Naive B cell (primary cell): ENCODE measurements at regions not wholly inside any gene's neighbourhood (a gene's known extent, or its start where the extent isn't known, plus 50 kb on each side); places are given as distances from the start of the nearest gene placed in this dataset.

ENCODE experiments used
- ATAC-seq, 2 donors: fragments of 150-1000 bp; cut with Tn5 transposase; 2 replicates each; pipeline ENCODE4 v1.10.0; 2021; ENCODE audit warnings: low read depth in 2 of 2, mild to moderate bottlenecking in 2 of 2, moderate library complexity in 2 of 2
- DNase-seq: peaks from one replicate; pipeline ENCODE4 v3.0.0; 2022
- H3K27ac Mint-ChIP-seq, 6 donors: one replicate each; pipeline ENCODE4 v1.8.0; 2020 to 2022; ENCODE audit warnings: mild to moderate bottlenecking in 6 of 6, mixed read lengths in 6 of 6, moderate library complexity in 5 of 6, inconsistent platforms in 2 of 6
- H3K27me3 Mint-ChIP-seq, 3 donors: one replicate each; pipeline ENCODE4 v1.8.0; 2021 to 2022; ENCODE audit warnings: mixed read lengths in 3 of 3, mild to moderate bottlenecking in 1 of 3
- H3K36me3 Mint-ChIP-seq, 2 donors: one replicate each; pipeline ENCODE4 v1.8.0; 2020 to 2022; ENCODE audit warnings: mixed read lengths in 2 of 2, inconsistent platforms in 1 of 2, mild to moderate bottlenecking in 1 of 2
- H3K4me1 Mint-ChIP-seq, 3 donors: one replicate each; pipeline ENCODE4 v1.8.0; 2020 to 2022; ENCODE audit warnings: mixed read lengths in 3 of 3, inconsistent platforms in 1 of 3, mild to moderate bottlenecking in 1 of 3, moderate library complexity in 1 of 3
- H3K4me3 Mint-ChIP-seq, 8 donors: one replicate each; pipeline ENCODE4 v1.8.0; 2020 to 2022; ENCODE audit warnings: mild to moderate bottlenecking in 8 of 8, mixed read lengths in 8 of 8, moderate library complexity in 8 of 8, inconsistent platforms in 2 of 8
- H3K9me3 Mint-ChIP-seq, 7 donors: one replicate each; pipeline ENCODE4 v1.8.0; 2020 to 2022; ENCODE audit warnings: mixed read lengths in 7 of 7, mild to moderate bottlenecking in 5 of 7, inconsistent platforms in 2 of 7, moderate library complexity in 1 of 7

- no peak for ATAC-seq
- no peak for DNase-seq
- peaks cover 0 to 2% (median 0%) of the 10 kb centered on the region in 7 donors for H3K9me3 Mint-ChIP-seq
- no peaks in the 10 kb centered on the region for H3K4me1 Mint-ChIP-seq
- H3K27ac Mint-ChIP-seq: no peak overlapping the region
- H3K36me3 Mint-ChIP-seq: no peaks in the 10 kb centered on the region
- H3K27me3 Mint-ChIP-seq: no peaks in the 10 kb centered on the region
- H3K4me3 Mint-ChIP-seq: no peak overlapping the region
These were observed 337.5 kb upstream of the USP24 start for GRCh38 chr1:55552636-55553035.

GRCh38 chr1:55547405-55547804, 332.2 kb upstream of the USP24 start:
- DNase-seq: no peak
- Mint-ChIP-seq H3K36me3 (no peaks in the 10 kb centered on the region), H3K4me1 (no peaks in the 10 kb centered on the region), H3K27me3 (peaks cover 0 to 5% (median 4%) of the 10 kb centered on the region in 3 donors), H3K4me3 (no peak overlapping the region), H3K9me3 (peaks cover 0 to 2% (median 0%) of the 10 kb centered on the region in 7 donors), H3K27ac (no peak overlapping the region)
- ATAC-seq: no peak

GRCh38 chr1:55546553-55546952, 331.4 kb upstream of the USP24 start:
- DNase-seq (no peak), ATAC-seq (no peak)
- Mint-ChIP-seq H3K9me3 (peaks cover 0 to 2% (median 0%) of the 10 kb centered on the region in 7 donors), H3K4me1 (no peaks in the 10 kb centered on the region), H3K36me3 (no peaks in the 10 kb centered on the region), H3K27ac (no peak overlapping the region), H3K27me3 (peaks cover 0 to 5% (median 4%) of the 10 kb centered on the region in 3 donors), H3K4me3 (no peak overlapping the region)

GRCh38 chr1:55544826-55545225, 329.7 kb upstream of the USP24 start:
- Mint-ChIP-seq H3K9me3 (no peaks in the 10 kb centered on the region), H3K36me3 (no peaks in the 10 kb centered on the region), H3K4me3 (no peak overlapping the region), H3K4me1 (no peaks in the 10 kb centered on the region), H3K27me3 (peaks cover 0 to 5% (median 4%) of the 10 kb centered on the region in 3 donors), H3K27ac (no peak overlapping the region)
- DNase-seq (no peak), ATAC-seq (no peak)

- H3K4me1 Mint-ChIP-seq: no peaks in the 10 kb centered on the region
- H3K4me3 Mint-ChIP-seq: no peak overlapping the region
- no peaks in the 10 kb centered on the region for H3K36me3 Mint-ChIP-seq
- no peak overlapping the region for H3K27ac Mint-ChIP-seq
- ATAC-seq (no peak), DNase-seq (no peak)
- H3K9me3 Mint-ChIP-seq: no peaks in the 10 kb centered on the region
- H3K27me3 Mint-ChIP-seq: peaks cover 0 to 5% (median 4%) of the 10 kb centered on the region in 3 donors
These were observed 327.8 kb upstream of the USP24 start for GRCh38 chr1:55542901-55543504.

- Mint-ChIP-seq H3K4me1 (no peaks in the 10 kb centered on the region), H3K4me3 (no peak overlapping the region), H3K36me3 (no peaks in the 10 kb centered on the region), H3K27me3 (peaks cover 0 to 4% (median 0%) of the 10 kb centered on the region in 3 donors), H3K27ac (no peak overlapping the region), H3K9me3 (no peaks in the 10 kb centered on the region)
- DNase-seq (no peak), ATAC-seq (no peak)
These were observed 326.1 kb upstream of the USP24 start for GRCh38 chr1:55541296-55541695.

- no peaks in the 10 kb centered on the region for H3K36me3 Mint-ChIP-seq
- H3K27me3 Mint-ChIP-seq: peaks cover 0 to 4% (median 0%) of the 10 kb centered on the region in 3 donors
- H3K4me1 Mint-ChIP-seq: no peaks in the 10 kb centered on the region
- H3K9me3 Mint-ChIP-seq: no peaks in the 10 kb centered on the region
- H3K27ac Mint-ChIP-seq: no peak overlapping the region
- ATAC-seq (no peak), DNase-seq (no peak)
- H3K4me3 Mint-ChIP-seq: no peak overlapping the region
These were observed 324.7 kb upstream of the USP24 start for GRCh38 chr1:55539652-55540512.

GRCh38 chr1:55538428-55538827, 323.3 kb upstream of the USP24 start:
- Mint-ChIP-seq H3K4me1 (no peaks in the 10 kb centered on the region), H3K36me3 (no peaks in the 10 kb centered on the region), H3K27ac (no peak overlapping the region), H3K4me3 (no peak overlapping the region), H3K9me3 (no peaks in the 10 kb centered on the region), H3K27me3 (no peaks in the 10 kb centered on the region)
- no peak for DNase-seq
- ATAC-seq: no peak

GRCh38 chr1:55536545-55536865, 321.3 kb upstream of the USP24 start:
- ATAC-seq (no peak), DNase-seq (no peak)
- Mint-ChIP-seq H3K36me3 (no peaks in the 10 kb centered on the region), H3K4me3 (no peak overlapping the region), H3K27me3 (no peaks in the 10 kb centered on the region), H3K9me3 (no peaks in the 10 kb centered on the region), H3K4me1 (no peaks in the 10 kb centered on the region), H3K27ac (no peak overlapping the region)

GRCh38 chr1:55535724-55536544, 320.8 kb upstream of the USP24 start:
- Mint-ChIP-seq H3K4me3 (no peak overlapping the region), H3K9me3 (no peaks in the 10 kb centered on the region), H3K27ac (peak overlapping the region in 1 of 6 donors; percentile 60), H3K4me1 (no peaks in the 10 kb centered on the region), H3K27me3 (no peaks in the 10 kb centered on the region), H3K36me3 (no peaks in the 10 kb centered on the region)
- DNase-seq (no peak), ATAC-seq (no peak)

GRCh38 chr1:55534565-55535121, 319.5 kb upstream of the USP24 start:
- no peak overlapping the region for H3K27ac Mint-ChIP-seq
- no peak for DNase-seq
- H3K4me3 Mint-ChIP-seq: no peak overlapping the region
- H3K36me3 Mint-ChIP-seq: no peaks in the 10 kb centered on the region
- no peak for ATAC-seq
- H3K4me1 Mint-ChIP-seq: no peaks in the 10 kb centered on the region
- H3K27me3 Mint-ChIP-seq: no peaks in the 10 kb centered on the region
- H3K9me3 Mint-ChIP-seq: no peaks in the 10 kb centered on the region

- Mint-ChIP-seq H3K9me3 (no peaks in the 10 kb centered on the region), H3K27ac (no peak overlapping the region)
These were observed 316.5 kb upstream of the USP24 start for GRCh38 chr1:55531644-55532043.

GRCh38 chr1:55530749-55531478, 315.8 kb upstream of the USP24 start:
- no peak for DNase-seq
- Mint-ChIP-seq H3K4me3 (no peak overlapping the region), H3K36me3 (no peaks in the 10 kb centered on the region), H3K27me3 (peaks cover 0 to 13% (median 0%) of the 10 kb centered on the region in 3 donors), H3K27ac (no peak overlapping the region), H3K9me3 (no peaks in the 10 kb centered on the region), H3K4me1 (no peaks in the 10 kb centered on the region)
- ATAC-seq: no peak

More at GRCh38 chr1:55531644-55532043, 316.5 kb upstream of the USP24 start:
- Mint-ChIP-seq H3K4me1 (no peaks in the 10 kb centered on the region), H3K4me3 (no peak overlapping the region), H3K36me3 (no peaks in the 10 kb centered on the region), H3K27me3 (peaks cover 0 to 8% (median 0%) of the 10 kb centered on the region in 3 donors)
- ATAC-seq (no peak), DNase-seq (no peak)
